ENCODE measurements at regions not wholly inside any gene's neighbourhood (a gene's known extent, or its start where the extent isn't known, plus 50 kb on each side); places are given as distances from the start of the nearest gene placed in this dataset.

GRCh38 chr14:101193106-101193844 lies 289.8 kb upstream of the RTL1 start:
- FAIRE-seq (no peak), DNase-seq (ENCODE audit: insufficient read length, low spot score) (no peak)
- TF ChIP-seq POLR2A (IDR thresholded peaks at IDR 0.05; ENCODE audit: low read depth, low read length), result no peak

- no peak for DNase-seq (ENCODE audit: insufficient read length, low spot score)
- FAIRE-seq, result no peak
- TF ChIP-seq POLR2A (IDR thresholded peaks at IDR 0.05; ENCODE audit: low read depth, low read length), result no peak
These were observed 290.4 kb upstream of the RTL1 start for GRCh38 chr14:101193845-101194372.

- FAIRE-seq (no peak), DNase-seq (ENCODE audit: insufficient read length, low spot score) (no peak)
- TF ChIP-seq POLR2A (IDR thresholded peaks at IDR 0.05; ENCODE audit: low read depth, low read length), result no peak
These were observed 291.1 kb upstream of the RTL1 start for GRCh38 chr14:101194373-101195308.

- no peak for FAIRE-seq
- no peak for DNase-seq (ENCODE audit: insufficient read length, low spot score)
- TF ChIP-seq POLR2A (IDR thresholded peaks at IDR 0.05; ENCODE audit: low read depth, low read length), result no peak
These were observed 291.9 kb upstream of the RTL1 start for GRCh38 chr14:101195309-101195901.

GRCh38 chr14:101196051-101196712 lies 292.7 kb upstream of the RTL1 start:
- no peak for FAIRE-seq
- no peak for TF ChIP-seq POLR2A (IDR thresholded peaks at IDR 0.05; ENCODE audit: low read depth, low read length)
- DNase-seq (ENCODE audit: insufficient read length, low spot score), result no peak

- TF ChIP-seq POLR2A (IDR thresholded peaks at IDR 0.05; ENCODE audit: low read depth, low read length), result no peak
- DNase-seq (ENCODE audit: insufficient read length, low spot score) (no peak), FAIRE-seq (no peak)
These were observed 293.5 kb upstream of the RTL1 start for GRCh38 chr14:101196795-101197590.

GRCh38 chr14:101197595-101198397 lies 294.3 kb upstream of the RTL1 start:
- DNase-seq (ENCODE audit: insufficient read length, low spot score) (no peak), FAIRE-seq (no peak)
- no peak for TF ChIP-seq POLR2A (IDR thresholded peaks at IDR 0.05; ENCODE audit: low read depth, low read length)

- no peak for DNase-seq (ENCODE audit: insufficient read length, low spot score)
- FAIRE-seq, result no peak
- no peak for TF ChIP-seq POLR2A (IDR thresholded peaks at IDR 0.05; ENCODE audit: low read depth, low read length)
These were observed 295.0 kb upstream of the RTL1 start for GRCh38 chr14:101198398-101199027.

- DNase-seq (ENCODE audit: insufficient read length, low spot score), result no peak
- FAIRE-seq, result no peak
These were observed 295.7 kb upstream of the RTL1 start for GRCh38 chr14:101199028-101199770.

GRCh38 chr14:101200008-101200649 lies 296.6 kb upstream of the RTL1 start:
- TF ChIP-seq POLR2A (IDR thresholded peaks at IDR 0.05; ENCODE audit: low read depth, low read length), result no peak
- DNase-seq (ENCODE audit: insufficient read length, low spot score), result no peak
- no peak for FAIRE-seq

More at GRCh38 chr14:101199028-101199770, 295.7 kb upstream of the RTL1 start:
- TF ChIP-seq POLR2A (IDR thresholded peaks at IDR 0.05; ENCODE audit: low read depth, low read length), result no peak
